Fibroblast of pulmonary artery (primary cell): ENCODE measurements at regions not wholly inside any gene's neighbourhood (a gene's known extent, or its start where the extent isn't known, plus 50 kb on each side); places are given as distances from the start of the nearest gene placed in this dataset.

Experiments
- DNase-seq: peaks from one replicate; pipeline ENCODE4 v3.0.0-alpha.2; 2010; ENCODE audit warnings: low read depth
- H3K4me3 ChIP-seq: replicated peaks from 2 replicates; pipeline ENCODE4 v1.5.1; 2011; ENCODE audit warnings: low read depth, mild to moderate bottlenecking, control low read depth, low read length, moderate library complexity
- TF ChIP-seq, protein P1 (sequence below): IDR thresholded peaks from 2 replicates; pipeline ENCODE4 v1.5.1; 2011; ENCODE audit warnings: mild to moderate bottlenecking, control low read depth, low read length, inconsistent platforms; ENCODE audit errors: missing control alignments

DNA sequence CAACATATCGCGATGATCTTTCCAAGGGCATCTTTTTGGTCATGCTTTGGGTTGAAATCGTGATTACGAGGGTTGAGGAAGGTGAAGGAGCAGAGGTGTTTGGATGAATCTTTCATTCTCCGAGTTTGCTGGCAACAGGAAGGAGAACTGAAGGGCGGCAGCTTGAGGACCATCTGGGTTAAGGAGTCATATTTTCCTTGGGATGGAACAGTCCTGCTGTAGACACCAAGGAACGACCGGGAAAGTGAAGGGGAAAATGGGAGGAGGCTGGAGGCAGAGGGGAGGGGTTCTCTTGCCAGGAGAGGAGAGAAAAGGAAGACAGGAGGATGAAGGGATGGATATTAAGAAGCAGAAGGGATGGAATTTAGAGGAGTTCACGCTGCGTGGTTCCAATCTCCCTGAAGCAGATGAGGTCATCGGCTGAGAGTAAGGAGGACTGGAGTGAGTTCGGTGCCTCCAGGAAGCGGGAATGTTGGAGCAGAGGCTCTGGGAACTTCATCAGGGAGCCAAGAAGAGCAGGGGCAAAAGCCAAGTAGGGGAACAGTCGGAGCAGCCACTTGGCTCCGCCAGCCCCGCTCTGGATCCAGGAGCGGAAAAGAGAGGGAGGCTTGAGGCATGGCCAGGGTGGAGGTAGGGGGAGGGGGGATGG lies 116.6 kb upstream of the GALNT17 start:
- H3K4me3 ChIP-seq: no peak overlapping the region
- DNase-seq: no peak
- TF ChIP-seq, protein P1, sequence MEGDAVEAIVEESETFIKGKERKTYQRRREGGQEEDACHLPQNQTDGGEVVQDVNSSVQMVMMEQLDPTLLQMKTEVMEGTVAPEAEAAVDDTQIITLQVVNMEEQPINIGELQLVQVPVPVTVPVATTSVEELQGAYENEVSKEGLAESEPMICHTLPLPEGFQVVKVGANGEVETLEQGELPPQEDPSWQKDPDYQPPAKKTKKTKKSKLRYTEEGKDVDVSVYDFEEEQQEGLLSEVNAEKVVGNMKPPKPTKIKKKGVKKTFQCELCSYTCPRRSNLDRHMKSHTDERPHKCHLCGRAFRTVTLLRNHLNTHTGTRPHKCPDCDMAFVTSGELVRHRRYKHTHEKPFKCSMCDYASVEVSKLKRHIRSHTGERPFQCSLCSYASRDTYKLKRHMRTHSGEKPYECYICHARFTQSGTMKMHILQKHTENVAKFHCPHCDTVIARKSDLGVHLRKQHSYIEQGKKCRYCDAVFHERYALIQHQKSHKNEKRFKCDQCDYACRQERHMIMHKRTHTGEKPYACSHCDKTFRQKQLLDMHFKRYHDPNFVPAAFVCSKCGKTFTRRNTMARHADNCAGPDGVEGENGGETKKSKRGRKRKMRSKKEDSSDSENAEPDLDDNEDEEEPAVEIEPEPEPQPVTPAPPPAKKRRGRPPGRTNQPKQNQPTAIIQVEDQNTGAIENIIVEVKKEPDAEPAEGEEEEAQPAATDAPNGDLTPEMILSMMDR: no peak

DNA sequence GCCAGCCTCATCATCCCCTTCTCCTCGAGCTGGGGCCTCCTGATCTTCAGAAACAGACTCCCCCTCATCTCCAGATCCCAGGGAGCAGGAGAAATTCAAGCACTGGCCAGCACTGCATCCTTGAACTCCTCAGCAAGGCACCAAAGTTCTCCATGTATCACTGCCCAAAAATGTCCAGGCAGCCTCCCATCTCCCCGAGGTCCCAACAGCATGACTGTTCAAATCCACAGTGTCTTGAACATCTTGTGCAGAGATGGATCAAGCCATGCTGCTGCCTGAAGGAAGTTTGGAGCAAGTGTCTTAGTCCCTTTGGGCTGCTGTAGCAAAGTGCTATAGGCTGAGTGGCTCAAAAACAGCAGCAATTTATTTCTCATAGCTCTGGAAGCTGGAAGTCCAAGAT lies 115.5 kb upstream of the GALNT17 start:
- TF ChIP-seq, protein P1: no peak
- no peak for DNase-seq
- no peak overlapping the region for H3K4me3 ChIP-seq

DNA sequence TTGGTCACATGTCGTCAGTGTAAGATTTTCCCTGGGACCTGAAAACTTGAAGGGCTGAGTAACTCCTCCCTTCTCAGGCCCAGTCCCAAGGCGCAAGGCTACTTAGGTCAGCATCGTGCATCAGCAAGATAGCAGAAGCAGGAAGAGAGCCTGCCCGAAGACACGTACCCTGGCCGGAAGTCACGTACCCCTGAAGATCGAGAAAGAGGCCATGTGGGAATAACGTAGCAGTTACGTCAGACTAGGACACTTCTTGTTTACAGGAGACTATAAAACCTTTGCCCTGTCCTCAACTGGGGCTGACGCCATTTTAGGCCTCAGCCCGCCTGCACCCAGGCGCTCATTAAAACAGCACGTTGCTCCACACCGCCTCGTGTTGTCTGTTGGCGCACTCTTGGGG lies 114.3 kb upstream of the GALNT17 start:
- TF ChIP-seq, protein P1: no peak
- no peak overlapping the region for H3K4me3 ChIP-seq
- DNase-seq: no peak

DNA sequence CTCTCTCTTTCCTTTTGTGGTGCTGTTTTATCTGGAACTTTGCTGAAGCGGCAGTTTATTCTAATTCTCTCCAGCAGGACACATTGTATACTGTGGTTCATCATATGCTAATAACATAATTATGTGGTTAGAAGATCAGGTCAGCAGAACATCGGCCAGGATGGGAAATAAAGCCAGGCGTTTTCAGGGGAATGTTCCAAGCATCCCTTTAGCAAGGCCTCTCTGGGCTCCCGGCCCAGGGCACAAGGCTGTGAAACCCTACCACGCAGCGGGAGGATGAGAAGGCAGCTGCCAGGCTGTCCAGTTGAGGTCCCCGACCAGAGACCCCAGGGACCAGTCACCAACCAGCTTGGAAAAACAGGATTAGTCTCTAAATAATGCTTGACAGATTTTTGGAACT lies 112.2 kb upstream of the GALNT17 start:
- no peak overlapping the region for H3K4me3 ChIP-seq
- DNase-seq: no peak
- TF ChIP-seq, protein P1: no peak

DNA sequence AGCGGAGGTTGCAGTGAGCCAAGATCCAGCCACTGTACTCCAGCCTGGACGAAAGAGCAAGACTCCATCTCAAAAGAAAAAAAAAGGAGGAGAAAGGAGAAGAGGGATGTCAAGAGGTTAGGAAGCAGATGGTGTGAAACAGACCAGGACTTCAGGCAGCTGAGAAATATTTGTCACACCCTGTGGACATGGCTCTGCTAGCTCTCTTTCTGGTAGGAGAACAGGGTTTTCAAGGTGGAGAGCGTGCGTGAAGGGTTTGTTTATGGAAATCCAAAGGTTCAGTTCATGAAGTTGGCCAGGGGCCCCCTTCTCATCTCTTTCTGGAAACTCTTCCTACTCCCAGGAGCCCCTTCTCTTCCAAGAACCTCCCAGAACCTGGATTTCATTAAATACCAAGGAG lies 110.8 kb upstream of the GALNT17 start:
- no peak overlapping the region for H3K4me3 ChIP-seq
- DNase-seq: no peak
- TF ChIP-seq, protein P1: no peak

DNA sequence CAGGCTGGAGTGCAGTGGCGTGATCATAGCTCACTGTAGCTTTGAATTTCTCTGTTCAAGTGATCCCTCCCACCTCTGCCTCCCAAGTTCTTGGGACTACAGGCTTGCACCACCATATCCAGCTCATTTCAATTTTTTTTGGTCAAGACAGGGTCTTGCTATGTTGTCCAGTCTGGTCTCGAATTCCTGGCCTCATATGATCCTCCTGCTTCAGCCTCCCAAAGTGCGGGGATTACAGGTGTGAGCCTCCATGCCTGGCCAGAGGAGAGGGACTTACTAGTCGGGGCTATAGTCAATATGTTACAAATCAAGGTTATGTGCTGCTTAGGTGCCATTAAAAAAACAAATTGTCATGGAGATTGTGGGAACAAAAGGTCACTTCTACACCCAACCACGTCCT lies 105.3 kb upstream of the GALNT17 start:
- TF ChIP-seq, protein P1: no peak
- H3K4me3 ChIP-seq: no peak overlapping the region
- no peak for DNase-seq

DNA sequence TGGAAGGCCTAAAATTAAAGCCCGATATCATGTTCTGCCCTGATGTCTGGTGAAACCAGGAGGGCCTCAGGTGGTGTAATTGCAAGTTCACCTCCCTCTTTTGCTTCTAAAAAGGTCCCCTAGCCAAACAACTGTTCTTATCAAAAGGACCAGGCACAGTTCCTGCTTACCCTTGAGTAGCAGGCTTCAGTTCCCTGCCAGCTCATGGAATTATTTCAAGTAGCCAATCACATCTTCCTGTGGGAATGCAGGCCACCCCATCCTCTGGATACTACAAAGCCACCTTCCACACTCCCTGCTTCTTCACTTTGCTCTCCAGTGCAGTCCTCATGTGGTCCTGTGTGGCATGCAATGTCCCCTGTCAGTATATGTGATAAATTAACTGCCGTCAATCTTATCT lies 97.7 kb upstream of the GALNT17 start:
- no peak overlapping the region for H3K4me3 ChIP-seq
- no peak for DNase-seq
- TF ChIP-seq, protein P1: no peak
